ENCODE measurements at regions not wholly inside any gene's neighbourhood (a gene's known extent, or its start where the extent isn't known, plus 50 kb on each side); places are given as distances from the start of the nearest gene placed in this dataset.
"Not testable (repeated sequence)": the region's sequence is repeated elsewhere in the genome, so short reads cannot be mapped to it uniquely, and the experiment has no call there.

DNA sequence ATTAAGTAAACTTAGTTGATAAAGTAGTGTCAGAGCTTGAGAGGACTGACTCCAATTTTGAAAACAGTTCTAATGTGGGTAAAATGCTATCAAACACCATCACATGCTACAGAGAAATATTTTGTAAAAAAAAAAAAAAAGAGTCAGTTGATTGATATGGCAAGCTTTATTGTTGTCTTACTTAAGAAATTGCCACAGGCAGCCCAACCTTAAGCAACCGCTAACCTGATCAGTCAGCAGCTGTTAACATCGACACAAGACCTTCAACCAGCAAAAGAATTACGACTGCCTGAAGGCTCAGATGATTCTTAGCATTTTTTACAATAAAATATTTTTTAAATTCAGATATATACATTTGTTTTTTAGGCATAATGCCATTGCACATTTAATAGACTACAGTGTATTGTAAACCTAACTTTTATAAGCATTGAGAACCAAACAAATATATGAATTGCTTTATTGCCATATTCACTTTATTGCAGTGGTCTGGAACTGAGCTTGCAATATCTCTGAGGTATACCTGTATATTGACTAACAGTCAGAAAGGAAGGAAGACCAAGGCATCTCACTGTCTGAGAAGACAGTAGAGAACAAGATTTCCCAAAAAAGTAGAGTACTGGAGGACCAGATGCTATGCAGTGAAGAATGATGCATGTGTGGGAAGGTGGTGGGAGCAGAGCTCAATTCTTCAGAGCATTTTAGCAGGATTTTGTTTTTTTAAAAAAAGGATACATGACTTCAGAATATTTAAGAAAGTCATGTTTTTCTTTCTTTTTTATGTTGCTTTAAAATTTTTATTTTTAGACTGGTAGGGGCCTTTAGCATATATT lies 973.8 kb upstream of the GYPC start:
- DNase-seq (ENCODE audit: low read depth in 1 of 2, low spot score in 1 of 2), result no peak

DNA sequence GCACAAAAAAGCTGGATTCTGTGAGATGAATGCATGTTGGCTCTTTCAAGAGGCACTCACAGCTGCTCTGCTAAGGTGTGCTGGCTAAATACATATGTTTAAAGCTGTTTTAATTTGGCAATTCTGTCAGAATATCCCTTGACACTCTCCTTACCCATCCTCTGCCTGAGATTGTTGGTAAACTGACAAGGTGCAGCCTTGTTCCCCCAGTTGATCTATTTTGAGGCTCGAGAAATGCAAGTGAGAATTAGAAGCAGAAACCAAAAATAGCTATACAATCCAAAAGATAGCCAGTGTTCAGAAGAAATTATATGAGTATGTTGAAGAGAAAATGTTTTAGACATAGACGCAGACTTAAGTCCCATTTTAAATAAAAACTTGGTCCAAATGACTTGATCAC lies 971.7 kb upstream of the GYPC start:
- no peak for DNase-seq (ENCODE audit: low read depth in 1 of 2, low spot score in 1 of 2)

DNA sequence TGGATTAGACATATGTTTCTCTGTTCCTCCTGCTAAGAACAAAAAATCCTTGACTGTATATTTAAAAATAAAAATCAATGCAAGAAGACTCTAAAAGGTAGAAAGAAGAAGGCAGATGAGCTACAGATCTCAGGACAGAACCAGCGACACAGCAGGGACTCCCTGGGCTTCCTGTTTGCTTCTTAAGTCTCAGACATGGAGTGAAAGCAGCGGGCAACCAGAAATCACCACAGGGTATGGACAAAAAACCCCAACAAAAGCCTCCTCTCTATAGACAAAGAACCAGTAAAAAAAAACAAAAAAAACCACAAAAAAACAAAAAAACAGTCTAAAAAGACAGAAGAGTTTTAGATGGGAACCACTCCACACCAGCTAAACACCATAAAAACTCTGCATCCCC lies 971.0 kb upstream of the GYPC start:
- DNase-seq (ENCODE audit: low read depth in 1 of 2, low spot score in 1 of 2), result no peak

DNA sequence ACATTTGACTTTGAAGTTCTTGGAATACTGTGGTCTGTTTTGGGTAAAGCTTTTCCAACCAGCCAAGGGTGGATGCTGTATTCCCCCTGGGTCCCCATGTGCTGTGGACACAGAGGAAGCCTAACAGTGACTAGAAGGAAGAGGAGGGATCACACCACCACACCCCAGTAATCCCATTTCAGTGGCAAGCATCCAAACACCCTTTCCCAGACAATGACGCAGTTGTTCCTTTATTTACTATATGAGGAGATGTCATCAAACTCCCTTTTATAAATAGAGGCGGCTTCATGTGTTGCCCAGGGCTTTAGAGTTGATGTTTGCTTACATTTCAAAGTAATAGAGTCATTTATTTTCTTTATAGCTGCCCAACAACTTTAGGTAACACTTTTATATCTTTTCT lies 959.4 kb upstream of the GYPC start:
- DNase-seq (ENCODE audit: low read depth in 1 of 2, low spot score in 1 of 2), result no peak

DNA sequence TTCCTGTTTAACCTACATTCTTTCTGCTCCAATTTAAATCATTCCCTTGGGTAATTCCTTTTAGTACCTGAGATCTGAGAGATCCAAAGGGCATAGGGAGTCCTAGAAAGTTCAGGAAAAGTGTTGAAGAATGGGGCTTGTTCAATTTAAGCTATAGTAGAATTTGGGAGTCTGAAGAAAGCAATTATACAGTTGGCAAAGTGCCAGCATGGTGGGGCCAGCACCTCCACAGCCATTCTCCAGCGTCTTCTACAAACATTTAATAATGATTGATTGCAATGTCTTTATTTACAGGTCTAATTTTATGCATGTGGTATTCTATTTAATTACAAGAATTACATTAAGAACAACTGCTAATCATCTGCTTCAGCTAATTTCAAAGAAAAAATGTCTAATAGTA lies 957.7 kb upstream of the GYPC start:
- no peak for DNase-seq (ENCODE audit: low read depth in 1 of 2, low spot score in 1 of 2)

DNA sequence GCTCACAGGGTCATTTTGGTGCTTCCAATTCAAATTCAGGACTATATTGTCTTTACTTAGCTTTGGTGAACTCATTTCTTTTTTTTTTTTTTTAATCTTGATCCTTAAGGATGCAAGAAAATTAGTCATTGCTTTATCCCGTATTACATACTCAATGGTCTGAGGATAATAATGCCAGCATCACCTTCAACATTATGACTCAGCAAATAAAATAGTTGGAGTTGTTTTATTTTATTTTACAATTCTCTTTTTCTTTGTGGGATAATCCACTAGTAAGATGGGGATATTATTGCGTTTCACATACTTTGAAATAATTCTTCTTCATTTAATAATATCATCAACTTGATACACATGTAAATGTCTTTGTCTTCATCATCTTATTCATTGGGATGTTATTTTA lies 954.9 kb upstream of the GYPC start:
- DNase-seq (ENCODE audit: low read depth in 1 of 2, low spot score in 1 of 2), result no peak

DNA sequence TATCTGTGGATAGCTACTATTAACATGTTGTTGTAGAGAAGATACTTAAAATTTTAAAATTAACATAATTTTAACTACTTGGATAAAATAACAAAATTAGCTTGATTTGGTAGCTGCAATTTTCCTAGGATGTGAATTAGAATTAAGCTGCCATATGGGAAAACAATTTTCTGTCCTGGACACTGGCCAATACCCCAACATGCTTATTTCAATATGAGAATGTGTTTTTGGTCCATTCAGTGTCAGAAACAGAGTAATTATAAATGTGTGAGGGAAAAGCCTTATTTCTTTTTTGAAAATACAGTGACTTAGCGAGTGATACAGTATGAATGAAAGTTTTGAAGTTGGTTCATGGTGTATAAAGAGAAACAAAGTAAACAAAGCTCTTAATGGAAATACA lies 948.3 kb upstream of the GYPC start:
- no peak for DNase-seq (ENCODE audit: low read depth in 1 of 2, low spot score in 1 of 2)

DNA sequence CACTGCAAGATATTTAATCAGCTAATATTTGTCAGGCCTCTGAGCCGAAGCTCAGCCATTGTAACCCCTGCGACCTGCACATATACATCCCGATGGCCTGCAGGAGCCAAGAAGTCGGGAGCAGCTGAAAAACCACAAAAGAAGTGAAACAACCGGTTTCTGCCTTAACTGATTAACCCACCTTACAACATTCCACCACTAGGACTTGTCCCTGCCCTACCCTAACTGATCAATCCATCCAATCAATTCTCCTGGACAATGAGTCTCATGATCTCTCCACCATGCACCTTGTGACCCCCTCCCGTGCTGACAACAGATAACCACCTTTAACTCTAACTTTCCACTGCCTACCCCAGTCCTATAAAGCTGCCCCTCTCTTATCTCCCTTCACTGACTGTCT lies 945.4 kb upstream of the GYPC start:
- DNase-seq (ENCODE audit: low read depth in 1 of 2, low spot score in 1 of 2), result no peak

DNA sequence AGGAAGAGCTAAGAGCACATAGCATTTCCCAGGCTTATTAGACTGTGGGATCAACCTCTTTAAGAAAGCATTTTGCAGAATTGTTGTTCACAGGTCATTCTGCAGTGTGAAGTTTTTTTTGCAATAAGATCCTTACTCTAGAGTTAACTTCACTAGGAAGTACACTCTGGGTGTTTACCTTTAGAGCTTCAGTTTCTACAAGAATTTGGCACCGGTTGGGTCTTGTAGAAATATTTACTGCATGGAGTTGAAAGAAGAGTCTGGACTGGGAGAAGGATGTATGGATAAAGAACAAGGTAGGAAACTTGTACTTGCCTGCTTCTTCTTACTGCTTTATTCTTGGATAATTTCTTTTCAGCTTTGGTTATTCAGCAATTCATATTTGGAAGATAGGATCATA lies 944.9 kb upstream of the GYPC start:
- DNase-seq (ENCODE audit: low read depth in 1 of 2, low spot score in 1 of 2), result no peak

DNA sequence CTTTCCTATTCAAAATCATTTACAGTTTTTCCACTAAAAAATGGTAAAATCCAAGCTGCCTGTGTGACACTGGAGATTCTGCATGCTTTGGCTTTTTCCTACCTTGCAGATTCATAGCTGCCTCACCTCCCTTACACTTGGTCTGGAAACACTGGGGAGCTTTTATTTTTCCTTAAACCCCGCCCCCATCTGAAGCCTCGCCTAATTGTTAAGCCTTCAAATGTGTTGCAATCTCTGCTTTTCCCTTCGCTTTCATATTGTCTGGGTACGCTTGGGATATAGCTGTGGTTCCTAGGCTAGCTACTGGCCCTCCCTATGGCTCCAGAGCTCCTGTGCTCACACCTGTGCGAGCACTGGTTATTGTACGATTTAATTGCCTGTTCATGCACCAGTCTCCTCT lies 942.4 kb upstream of the GYPC start:
- no peak for DNase-seq (ENCODE audit: low read depth in 1 of 2, low spot score in 1 of 2)

DNA sequence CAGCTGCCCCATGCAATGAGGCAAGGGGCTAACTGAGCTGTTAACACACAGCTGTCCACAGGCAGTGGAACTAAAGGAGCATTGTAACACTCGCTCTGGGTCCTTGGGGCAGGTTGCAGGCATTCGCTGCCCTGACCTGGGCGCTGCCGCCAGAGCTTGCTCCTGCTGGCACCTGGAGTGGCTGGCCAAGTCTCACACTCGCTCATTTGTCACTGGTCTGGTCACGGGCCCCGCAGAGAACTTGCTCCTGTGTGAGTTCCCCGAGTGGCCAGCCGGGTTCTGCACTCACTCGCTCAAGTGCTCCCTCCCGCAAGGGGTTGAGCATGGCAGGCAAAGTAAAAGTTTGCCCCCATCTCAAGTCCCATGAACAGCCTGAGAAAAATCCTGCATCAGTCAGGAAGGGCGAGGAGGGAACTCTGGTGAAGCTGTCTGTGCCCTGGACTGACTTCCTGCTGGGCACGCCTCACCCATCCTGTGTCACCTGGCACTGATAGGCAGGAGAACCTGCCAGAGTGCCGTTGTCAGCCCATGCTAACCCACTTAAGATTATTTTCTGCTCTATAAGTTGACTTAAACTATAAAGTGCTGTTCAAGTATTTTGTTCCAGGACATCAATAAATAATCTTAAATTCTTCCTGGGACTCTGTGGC lies 934.8 kb upstream of the GYPC start:
- DNase-seq (ENCODE audit: low read depth in 1 of 2, low spot score in 1 of 2), result no peak

DNA sequence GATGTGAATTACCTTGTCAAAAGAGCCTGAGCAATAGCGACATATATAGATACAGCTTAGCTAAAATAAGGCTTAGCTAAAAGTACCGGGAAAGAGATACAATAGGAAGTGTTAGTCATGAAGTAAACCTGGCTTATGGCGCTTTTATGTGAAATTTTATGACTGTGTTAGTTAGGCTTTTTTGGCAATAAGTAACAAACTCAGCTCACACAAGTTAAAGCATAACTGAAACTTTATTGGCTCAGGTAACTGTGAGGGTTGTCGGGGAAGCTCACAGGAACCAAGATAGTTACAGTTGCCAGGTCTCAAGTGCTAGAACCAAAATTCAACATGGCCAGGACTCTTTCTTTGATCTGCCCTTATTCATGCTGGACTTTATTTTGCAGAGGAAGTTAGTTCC lies 925.0 kb upstream of the GYPC start:
- no peak for DNase-seq (ENCODE audit: low read depth in 1 of 2, low spot score in 1 of 2)

DNA sequence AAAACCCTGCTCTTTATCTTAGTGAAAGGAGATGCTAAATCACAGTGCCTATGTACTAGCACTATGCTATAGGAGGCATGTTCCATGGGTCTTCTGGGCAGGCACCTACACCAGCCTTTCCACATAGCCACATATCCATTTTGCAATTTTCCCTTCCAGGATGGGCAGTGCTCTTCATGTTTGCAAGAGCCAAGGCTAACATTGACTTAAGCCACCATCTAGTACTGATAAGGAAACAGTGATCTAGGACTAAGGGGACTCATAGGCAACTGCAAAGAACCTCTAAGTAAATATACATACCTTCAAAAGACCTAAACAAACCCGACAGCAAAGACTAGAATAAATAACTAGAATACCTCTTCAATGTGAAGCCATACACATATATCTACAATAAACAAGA lies 919.7 kb upstream of the GYPC start:
- DNase-seq (ENCODE audit: low read depth in 1 of 2, low spot score in 1 of 2), result no peak

DNA sequence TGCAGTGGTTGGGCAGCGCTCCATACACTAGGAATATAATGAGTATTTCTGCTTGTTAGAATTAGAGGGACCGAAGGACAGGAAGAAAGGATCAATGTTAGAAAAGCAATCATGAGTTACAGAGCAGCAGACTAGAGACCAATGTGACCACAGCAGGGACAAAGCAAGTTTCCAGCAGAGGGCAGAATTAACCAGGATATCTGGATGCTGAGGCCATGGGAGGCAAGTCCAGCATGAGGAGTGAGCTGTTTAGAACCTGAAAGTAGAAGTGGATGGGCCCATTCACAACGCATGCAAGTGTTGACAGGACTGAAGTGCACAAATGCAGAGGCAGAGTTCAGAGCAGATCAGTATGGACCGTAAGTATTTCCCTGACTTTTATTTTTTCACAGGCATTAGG lies 910.4 kb upstream of the GYPC start:
- no peak for DNase-seq (ENCODE audit: low read depth in 1 of 2, low spot score in 1 of 2)

DNA sequence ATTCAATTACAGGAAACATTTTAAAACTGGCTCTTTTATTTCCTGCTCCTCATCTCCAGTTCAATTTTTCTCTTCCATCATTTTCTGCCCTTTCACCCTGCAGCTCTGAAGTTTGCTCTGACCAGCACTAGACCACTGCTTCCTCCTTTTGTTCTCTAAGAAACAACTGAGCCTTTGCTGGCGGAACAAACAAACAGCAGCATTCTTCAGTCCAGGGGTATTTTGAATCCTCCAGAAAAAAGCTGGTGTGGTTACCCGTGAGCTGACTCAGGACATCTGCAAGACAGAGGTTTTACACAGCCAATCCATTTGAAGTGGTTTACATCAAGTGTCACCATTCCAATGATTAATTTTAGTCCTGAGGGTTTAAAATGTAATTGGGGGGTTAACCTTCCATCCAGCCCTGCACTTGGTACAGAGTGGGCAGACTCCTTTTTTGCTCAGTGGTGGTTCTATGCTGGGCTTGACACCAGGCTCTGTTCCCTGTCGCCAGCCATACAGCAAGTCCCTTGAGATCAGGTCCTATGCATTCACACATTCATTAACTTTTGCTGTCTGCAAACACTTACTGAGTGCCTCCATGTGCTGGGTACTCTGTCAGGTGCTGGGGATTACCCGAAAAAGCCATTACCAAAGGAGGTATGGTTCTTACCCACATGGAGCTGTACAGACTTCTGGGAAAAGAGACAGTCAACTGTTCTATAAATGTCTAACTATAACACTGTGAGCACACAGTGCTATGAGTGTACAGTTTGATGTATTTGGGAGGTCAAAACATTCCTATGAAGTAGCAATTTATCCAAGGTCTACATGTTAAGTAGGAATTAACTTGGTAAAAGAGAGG lies 909.4 kb upstream of the GYPC start:
- no peak for DNase-seq (ENCODE audit: low read depth in 1 of 2, low spot score in 1 of 2)

DNA sequence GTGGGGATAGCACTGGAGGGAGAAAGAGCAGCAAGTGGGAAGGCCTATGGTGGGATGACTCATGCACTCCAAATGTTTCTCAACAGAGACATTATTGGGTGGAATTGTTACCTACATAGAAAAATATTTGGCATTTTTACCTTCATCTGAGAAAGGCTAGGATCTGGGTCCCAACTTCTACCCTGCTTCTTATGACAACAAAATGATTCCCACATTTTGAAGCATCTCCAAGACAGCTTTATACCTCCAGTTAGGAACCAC lies 908.9 kb upstream of the GYPC start:
- no peak for DNase-seq (ENCODE audit: low read depth in 1 of 2, low spot score in 1 of 2)

DNA sequence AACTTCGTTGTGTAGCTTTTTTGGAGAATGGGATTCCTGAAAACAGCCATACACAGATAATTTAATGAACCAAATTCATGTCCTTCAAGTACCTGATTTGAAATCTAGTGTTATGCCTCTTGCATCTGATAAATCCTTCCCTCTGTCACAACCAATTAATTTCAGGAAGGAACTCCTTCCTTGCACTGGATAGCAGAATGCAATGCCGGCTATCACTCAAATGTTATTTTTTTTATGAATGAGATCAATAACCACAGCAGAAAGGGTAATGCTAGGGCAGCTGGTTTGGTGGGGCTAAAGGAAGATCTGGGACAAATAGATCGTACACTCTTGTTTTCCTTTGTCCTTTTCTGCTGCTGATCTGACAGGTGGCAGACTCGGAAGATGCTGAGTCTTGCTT lies 899.5 kb upstream of the GYPC start:
- no peak for DNase-seq (ENCODE audit: low read depth in 1 of 2, low spot score in 1 of 2)

DNA sequence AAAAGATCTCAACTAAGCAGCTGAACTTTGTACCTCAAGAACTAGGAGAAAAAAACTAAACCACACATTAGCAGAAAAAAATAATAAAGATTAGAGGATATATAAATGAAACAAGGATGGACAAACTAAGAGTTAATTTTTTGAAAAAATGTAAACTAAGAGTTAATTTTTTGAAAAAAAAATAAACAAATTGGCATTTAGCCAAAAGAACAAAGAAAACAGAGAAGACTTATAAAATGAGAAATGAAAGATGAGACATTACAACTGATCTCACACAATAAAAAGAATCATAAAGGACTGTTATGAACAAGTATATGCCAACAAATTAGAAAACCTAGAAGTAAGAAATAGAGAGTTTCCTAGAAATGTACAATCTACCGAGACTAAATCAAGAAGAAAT lies 859.2 kb upstream of the GYPC start:
- DNase-seq (ENCODE audit: low read depth in 1 of 2, low spot score in 1 of 2), result no peak

DNA sequence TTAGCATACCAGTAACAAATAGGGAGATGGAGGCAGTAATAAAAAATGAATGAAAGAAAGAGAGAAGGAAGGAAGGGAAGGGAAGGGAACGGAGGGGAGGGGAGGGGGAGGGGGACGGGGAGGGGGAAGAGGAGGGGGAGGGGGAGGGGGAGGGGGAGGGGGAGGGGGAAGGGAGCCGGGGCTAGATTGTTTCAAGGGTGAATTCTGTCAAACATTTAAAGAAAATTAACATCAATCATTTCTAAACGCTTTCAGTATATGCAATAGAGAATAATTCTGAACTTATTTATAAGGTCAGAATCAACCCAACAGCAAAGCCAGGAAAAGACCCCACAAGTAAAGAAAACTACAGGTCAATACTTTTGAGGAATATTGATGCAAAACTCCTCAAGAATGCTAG lies 858.8 kb upstream of the GYPC start:
- no peak for DNase-seq (ENCODE audit: low read depth in 1 of 2, low spot score in 1 of 2)

DNA sequence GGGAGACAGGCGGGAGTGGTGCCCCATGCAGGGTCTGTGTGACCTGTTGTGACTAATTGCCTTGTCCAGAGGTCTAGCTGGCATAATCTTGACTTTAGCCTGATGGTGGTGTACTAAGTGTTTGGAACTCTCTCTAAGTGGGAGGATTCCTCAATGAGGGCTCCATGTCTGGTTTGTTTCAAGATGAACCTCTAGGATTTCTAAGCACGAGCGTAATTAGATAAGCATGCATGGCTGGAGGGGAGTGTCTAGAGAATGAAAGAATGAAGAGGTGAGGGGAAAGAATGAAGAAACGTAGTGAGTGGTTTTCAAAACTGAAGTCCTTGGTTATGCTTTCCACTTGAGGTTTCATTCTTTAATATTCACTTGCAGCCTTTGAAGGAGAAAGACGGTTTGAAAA lies 833.2 kb upstream of the GYPC start:
- no peak for DNase-seq (ENCODE audit: low read depth in 1 of 2, low spot score in 1 of 2)

DNA sequence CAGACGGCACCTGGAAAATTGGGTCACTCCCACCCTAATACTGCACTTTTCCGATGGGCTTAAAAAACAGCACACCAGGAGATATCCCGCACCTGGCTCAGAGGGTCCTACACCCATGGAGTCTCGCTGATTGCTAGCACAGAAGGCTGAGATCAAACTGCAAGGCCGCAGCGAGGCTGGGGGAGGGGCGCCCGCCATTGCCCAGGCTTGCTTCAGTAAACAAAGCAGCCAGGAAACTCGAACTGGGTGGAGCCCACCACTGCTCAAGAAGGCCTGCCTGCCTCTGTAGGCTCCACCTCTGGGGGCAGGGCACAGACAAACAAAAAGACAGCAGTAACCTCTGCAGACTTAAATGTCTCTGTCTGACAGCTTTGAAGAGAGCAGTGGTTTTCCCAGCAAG lies 830.2 kb upstream of the GYPC start:
- DNase-seq (ENCODE audit: low read depth in 1 of 2, low spot score in 1 of 2), result not testable (repeated sequence)

DNA sequence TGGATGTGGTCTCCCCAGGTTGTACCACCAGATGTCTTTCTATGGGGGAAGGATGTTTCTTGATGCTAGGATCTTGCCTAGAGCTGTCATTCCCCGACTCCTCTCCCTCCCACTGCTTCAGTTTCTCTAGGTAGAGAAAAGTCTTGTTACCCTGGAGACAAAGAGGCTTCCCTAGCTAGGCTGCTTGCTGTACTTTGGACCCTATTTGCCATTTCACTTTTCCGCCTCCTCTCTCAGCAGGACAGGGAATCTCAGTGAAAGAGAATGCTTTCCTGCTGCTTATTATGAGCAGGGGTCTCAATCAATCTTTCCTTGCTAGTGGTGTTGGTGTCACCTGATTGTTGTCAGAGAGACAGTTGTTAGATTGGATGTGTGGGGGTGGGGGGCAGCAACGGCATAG lies 818.8 kb upstream of the GYPC start:
- DNase-seq (ENCODE audit: low read depth in 1 of 2, low spot score in 1 of 2), result no peak
